Activated T-cell treated with anti-CD3 and anti-CD28 coated beads, Interleukin-2, amount 50 U/mL, for 72 hours (primary cell): ENCODE measurements at regions not wholly inside any gene's neighbourhood (a gene's known extent, or its start where the extent isn't known, plus 50 kb on each side); places are given as distances from the start of the nearest gene placed in this dataset.

Source experiments
- ATAC-seq, 2 donors: fragments of 150-1000 bp; cut with Tn5 transposase; replicated peaks in 1 of 2; 2 replicates each; pipeline ENCODE4 v1.10.0; 2021; ENCODE audit warnings: moderate library complexity in 2 of 2, mild to moderate bottlenecking in 1 of 2
- DNase-seq, 2 donors: peaks; one replicate each; pipeline ENCODE4 v3.0.0; 2021 to 2022; ENCODE audit warnings: mixed read lengths in 1 of 2
- H3K27ac Mint-ChIP-seq: one replicate; pipeline ENCODE4 v1.8.0; 2022; ENCODE audit warnings: mild to moderate bottlenecking, moderate library complexity, mixed read lengths
- H3K27me3 Mint-ChIP-seq: one replicate; pipeline ENCODE4 v1.8.0; 2022; ENCODE audit warnings: low read depth, mixed read lengths
- H3K36me3 Mint-ChIP-seq, 2 donors: one replicate each; pipeline ENCODE4 v1.8.0; 2022; ENCODE audit warnings: mixed read lengths in 2 of 2, mild to moderate bottlenecking in 1 of 2; ENCODE audit not compliant: insufficient read depth in 2 of 2
- H3K4me1 Mint-ChIP-seq: one replicate; pipeline ENCODE4 v1.8.0; 2022; ENCODE audit warnings: low read depth, mixed read lengths
- H3K4me3 Mint-ChIP-seq, 2 donors: one replicate each; pipeline ENCODE4 v1.8.0; 2022; ENCODE audit warnings: mild to moderate bottlenecking in 2 of 2, mixed read lengths in 2 of 2, moderate library complexity in 2 of 2
- H3K9me3 Mint-ChIP-seq, 2 donors: one replicate each; pipeline ENCODE4 v1.8.0; 2022; ENCODE audit warnings: mixed read lengths in 2 of 2

DNA sequence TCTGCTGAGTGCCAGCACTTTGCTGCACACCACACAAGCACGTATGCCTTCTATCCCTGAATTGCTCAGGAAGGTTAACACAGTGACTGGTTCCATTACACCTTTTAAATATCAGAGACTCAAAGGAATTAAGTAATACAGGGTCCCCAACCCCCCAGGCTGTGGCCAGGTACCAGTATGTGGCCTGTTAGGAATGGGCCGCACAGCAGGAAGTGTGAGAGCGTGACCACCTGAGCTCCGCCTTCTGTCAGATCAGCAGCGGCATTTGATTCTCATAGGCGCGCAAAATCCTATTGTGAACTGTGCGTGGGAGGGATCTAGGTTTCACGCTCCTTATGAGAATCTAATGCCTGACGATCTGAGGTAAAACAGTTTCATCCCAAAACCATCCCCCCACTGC lies 194.5 kb downstream of the FOXO1 start:
- DNase-seq (no peak), ATAC-seq (no peak)
- Mint-ChIP-seq H3K4me1 (peaks cover 12% of the 10 kb centered on the region), H3K27me3 (no peaks in the 10 kb centered on the region), H3K4me3 (no peak overlapping the region), H3K36me3 (peaks cover 0 to 1% of the 10 kb centered on the region in 2 donors), H3K9me3 (peaks cover 4 to 7% of the 10 kb centered on the region in 2 donors), H3K27ac (no peak overlapping the region)

DNA sequence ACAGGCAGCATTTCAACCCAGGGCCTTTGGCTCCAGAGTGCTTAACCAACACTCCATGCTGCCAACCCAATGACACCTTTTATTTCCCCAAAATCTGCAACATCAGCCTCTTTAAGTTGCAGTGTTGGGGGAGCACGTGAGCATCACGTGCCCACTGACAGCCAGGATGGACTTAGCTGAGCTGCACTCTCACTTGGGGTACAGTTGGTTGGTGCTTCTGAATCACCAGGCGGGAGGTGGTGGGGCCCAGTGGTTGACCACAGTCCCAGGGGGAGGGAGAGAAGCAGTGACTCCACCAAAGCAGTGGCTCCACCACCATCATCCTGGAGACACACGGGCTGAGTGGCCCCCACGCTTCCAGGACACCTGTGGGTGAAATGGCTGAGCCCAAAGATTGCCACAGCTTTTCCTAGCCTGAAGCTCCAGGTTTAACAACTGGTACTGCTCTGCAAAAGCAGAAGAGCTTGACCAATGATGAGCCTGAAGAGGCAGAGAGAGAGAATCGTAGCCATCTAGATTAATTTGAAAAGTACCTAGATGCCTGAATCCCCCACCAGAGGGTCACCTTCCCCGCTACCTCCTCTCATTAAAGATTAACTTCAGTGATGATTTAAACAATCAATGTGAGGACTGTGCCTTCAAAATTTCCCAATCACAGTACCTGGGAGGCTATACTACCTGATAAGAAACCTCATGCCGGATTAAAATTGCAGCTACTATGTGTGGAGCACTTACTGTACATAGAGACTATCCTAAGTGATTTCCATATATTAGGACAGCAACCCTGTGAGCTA lies 193.8 kb downstream of the FOXO1 start:
- peak in 1 of 2 donors; percentile 49 for DNase-seq
- Mint-ChIP-seq H3K27ac (no peak overlapping the region), H3K4me3 (no peak overlapping the region), H3K9me3 (peaks cover 4 to 7% of the 10 kb centered on the region in 2 donors), H3K36me3 (peaks cover 0 to 1% of the 10 kb centered on the region in 2 donors), H3K4me1 (peaks cover 16% of the 10 kb centered on the region), H3K27me3 (no peaks in the 10 kb centered on the region)
- peak; percentile 65 to 81 for ATAC-seq

DNA sequence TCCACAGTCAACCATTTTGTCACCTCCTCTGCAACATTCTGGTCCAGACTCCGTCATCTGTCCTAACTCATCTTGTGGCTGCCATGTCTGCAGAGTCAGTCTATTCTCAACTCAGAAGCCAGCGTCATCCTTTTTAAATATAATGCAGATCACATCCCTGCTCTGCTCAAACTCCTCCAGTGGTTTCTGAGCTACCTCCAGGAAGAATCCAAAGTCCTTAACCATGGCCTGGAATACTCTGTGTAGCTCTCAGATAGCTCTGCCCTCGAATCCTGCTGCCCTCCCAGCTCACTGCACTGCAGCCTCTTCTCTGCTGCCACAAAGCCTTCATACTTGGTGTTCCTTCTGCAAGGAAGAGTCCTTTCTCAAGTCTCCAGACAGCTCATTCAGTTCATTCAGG lies 190.8 kb downstream of the FOXO1 start:
- Mint-ChIP-seq H3K9me3 (no peaks in the 10 kb centered on the region), H3K4me1 (peaks cover 26% of the 10 kb centered on the region), H3K4me3 (no peak overlapping the region), H3K27ac (no peak overlapping the region), H3K36me3 (peaks cover 0 to 1% of the 10 kb centered on the region in 2 donors), H3K27me3 (no peaks in the 10 kb centered on the region)
- DNase-seq (no peak), ATAC-seq (no peak)

DNA sequence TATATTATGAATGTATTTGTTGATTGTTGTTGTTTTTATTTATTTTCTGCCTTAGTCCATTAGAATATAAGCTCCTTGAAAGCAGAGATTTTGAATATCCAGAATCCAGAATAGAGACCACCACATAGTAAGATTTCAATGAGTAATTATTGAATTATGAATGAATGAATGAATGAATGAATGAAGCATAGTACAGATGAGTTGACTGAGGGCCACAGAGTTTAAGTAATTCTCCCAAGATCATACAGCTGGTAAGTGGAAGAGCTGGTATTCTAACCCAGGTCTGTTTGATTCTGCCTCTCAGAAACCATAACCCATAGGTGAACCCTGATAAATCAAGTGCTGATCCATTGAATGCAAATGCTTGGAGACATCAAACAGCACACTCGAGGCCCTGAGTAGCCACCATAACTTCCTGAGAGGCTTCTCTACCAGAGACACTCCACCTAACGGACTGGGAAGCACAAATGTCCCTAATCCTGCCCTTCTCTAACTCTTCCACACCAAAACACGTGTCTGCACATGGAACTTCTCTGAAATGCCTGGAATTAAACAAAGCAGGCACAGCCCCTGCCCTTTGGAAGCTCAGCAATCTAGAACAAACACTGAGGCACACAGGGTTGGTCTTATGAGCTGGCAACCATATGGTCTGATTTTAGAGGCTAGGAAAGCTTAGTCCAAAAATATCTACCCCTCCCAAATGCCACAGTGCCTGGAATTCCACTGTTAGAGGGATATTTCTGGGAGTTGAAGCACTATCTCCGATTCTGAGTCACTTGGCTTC lies 190.1 kb downstream of the FOXO1 start:
- Mint-ChIP-seq H3K27me3 (no peaks in the 10 kb centered on the region), H3K36me3 (peaks cover 0 to 5% of the 10 kb centered on the region in 2 donors), H3K4me1 (peaks cover 33% of the 10 kb centered on the region), H3K9me3 (peaks cover 0 to 2% of the 10 kb centered on the region in 2 donors), H3K27ac (no peak overlapping the region), H3K4me3 (no peak overlapping the region)
- ATAC-seq, result no peak
- no peak for DNase-seq

GRCh38 chr13:40477623-40478608 lies 188.5 kb downstream of the FOXO1 start:
- ATAC-seq (no peak), DNase-seq (no peak)
- Mint-ChIP-seq H3K27me3 (no peaks in the 10 kb centered on the region), H3K4me1 (peaks cover 32% of the 10 kb centered on the region), H3K27ac (no peak overlapping the region), H3K36me3 (peaks cover 6 to 13% of the 10 kb centered on the region in 2 donors), H3K4me3 (no peak overlapping the region), H3K9me3 (peaks cover 3% of the 10 kb centered on the region in 2 donors)

DNA sequence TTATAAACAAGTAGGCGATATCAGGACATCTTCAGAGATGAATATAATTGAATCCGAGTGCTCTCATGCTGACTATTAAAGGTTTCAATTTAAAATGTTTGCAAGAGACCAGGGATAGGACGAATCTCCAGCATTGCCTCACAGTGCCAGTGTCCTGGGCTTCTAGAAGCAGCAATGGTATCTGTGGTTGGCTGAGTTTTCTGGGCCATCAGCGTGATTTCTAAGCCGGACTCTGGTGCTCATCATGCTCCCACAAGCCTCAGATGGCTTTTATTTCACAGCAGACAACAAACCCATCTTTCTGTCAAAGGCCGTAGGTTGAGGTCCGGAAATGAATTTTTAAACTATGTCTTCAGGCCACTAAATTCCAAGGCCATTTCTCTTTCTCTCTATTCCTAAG lies 187.7 kb downstream of the FOXO1 start:
- Mint-ChIP-seq H3K9me3 (peaks cover 3% of the 10 kb centered on the region in 2 donors), H3K36me3 (peaks cover 6 to 14% of the 10 kb centered on the region in 2 donors), H3K4me1 (peaks cover 40% of the 10 kb centered on the region), H3K27ac (no peak overlapping the region), H3K4me3 (no peak overlapping the region), H3K27me3 (no peaks in the 10 kb centered on the region)
- ATAC-seq (no peak), DNase-seq (no peak)

GRCh38 chr13:40479196-40479845 lies 187.1 kb downstream of the FOXO1 start:
- peaks cover 3 to 6% of the 10 kb centered on the region in 2 donors for H3K9me3 Mint-ChIP-seq
- H3K36me3 Mint-ChIP-seq, result peaks cover 6 to 14% of the 10 kb centered on the region in 2 donors
- H3K4me1 Mint-ChIP-seq, result peaks cover 45% of the 10 kb centered on the region
- no peak overlapping the region for H3K27ac Mint-ChIP-seq
- no peak for DNase-seq
- H3K27me3 Mint-ChIP-seq, result no peaks in the 10 kb centered on the region
- no peak overlapping the region for H3K4me3 Mint-ChIP-seq
- no peak for ATAC-seq

- DNase-seq, result no peak
- ATAC-seq, result no peak
- H3K4me3 Mint-ChIP-seq, result peak overlapping the region; percentile 50 to 53
- H3K4me1 Mint-ChIP-seq, result peaks cover 55% of the 10 kb centered on the region
- no peak overlapping the region for H3K27ac Mint-ChIP-seq
- H3K27me3 Mint-ChIP-seq, result no peaks in the 10 kb centered on the region
- H3K9me3 Mint-ChIP-seq, result peaks cover 3 to 6% of the 10 kb centered on the region in 2 donors
- H3K36me3 Mint-ChIP-seq, result peaks cover 6 to 14% of the 10 kb centered on the region in 2 donors
Measured at GRCh38 chr13:40480012-40480914, 186.2 kb downstream of the FOXO1 start.

- ATAC-seq (no peak), DNase-seq (no peak)
- Mint-ChIP-seq H3K36me3 (peaks cover 6 to 14% of the 10 kb centered on the region in 2 donors), H3K4me3 (peak overlapping the region; percentile 50 to 53), H3K9me3 (peaks cover 3 to 6% of the 10 kb centered on the region in 2 donors), H3K27ac (no peak overlapping the region), H3K4me1 (peaks cover 62% of the 10 kb centered on the region), H3K27me3 (no peaks in the 10 kb centered on the region)
Measured at GRCh38 chr13:40480915-40481516, 185.4 kb downstream of the FOXO1 start.

GRCh38 chr13:40483601-40484000 lies 182.8 kb downstream of the FOXO1 start:
- Mint-ChIP-seq H3K4me1 (peaks cover 75% of the 10 kb centered on the region), H3K27ac (peak overlapping the region; percentile 15), H3K27me3 (no peaks in the 10 kb centered on the region), H3K36me3 (peaks cover 6 to 15% of the 10 kb centered on the region in 2 donors), H3K4me3 (peak overlapping the region; percentile 61 to 69), H3K9me3 (peaks cover 3 to 6% of the 10 kb centered on the region in 2 donors)
- ATAC-seq, result no peak
- DNase-seq, result no peak

DNA sequence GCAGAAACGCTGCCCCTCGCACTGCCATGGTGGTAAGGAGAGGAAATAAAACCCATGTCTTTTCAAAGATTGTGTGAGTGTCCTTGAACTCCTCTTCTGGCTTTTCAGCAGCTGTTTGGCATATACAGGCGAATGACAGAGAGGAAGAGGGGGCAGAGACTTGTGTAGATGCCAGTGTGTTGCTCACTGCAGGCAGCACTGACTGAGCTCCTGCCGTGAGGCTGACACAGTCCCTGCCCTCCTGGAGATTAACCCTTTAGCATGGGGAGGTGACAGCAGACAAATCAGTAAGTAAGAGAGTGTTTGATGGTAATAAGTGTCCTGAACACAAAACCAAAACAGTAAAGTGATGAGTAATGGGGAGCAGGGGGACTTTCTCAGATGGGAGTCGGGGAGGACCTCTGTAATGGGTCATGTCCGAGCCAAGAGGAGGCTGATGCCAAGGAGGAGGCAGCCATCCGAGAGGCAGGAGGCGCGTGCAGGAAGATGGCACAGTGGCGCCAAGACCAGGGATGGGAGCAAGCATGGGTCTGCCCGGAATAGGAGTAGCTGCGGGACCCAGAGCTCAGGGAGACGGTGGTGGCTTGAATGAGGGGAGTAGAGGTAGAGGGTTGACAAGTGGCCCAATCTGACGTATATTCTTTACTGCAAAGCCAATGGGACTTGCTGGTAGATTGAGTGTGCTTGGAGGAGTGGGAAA lies 182.2 kb downstream of the FOXO1 start:
- ATAC-seq (no peak), DNase-seq (no peak)
- no peaks in the 10 kb centered on the region for H3K27me3 Mint-ChIP-seq
- peaks cover 81% of the 10 kb centered on the region for H3K4me1 Mint-ChIP-seq
- H3K4me3 Mint-ChIP-seq, result peak overlapping the region; percentile 61 to 69
- H3K27ac Mint-ChIP-seq, result peak overlapping the region; percentile 15
- peaks cover 3 to 6% of the 10 kb centered on the region in 2 donors for H3K9me3 Mint-ChIP-seq
- peaks cover 6 to 15% of the 10 kb centered on the region in 2 donors for H3K36me3 Mint-ChIP-seq
